Activated gamma-delta T cell treated with anti-CD3 and anti-CD28 coated beads, Interleukin-2, amount 50 U/mL, for 16 hours (primary cell): ENCODE measurements at regions not wholly inside any gene's neighbourhood (a gene's known extent, or its start where the extent isn't known, plus 50 kb on each side); places are given as distances from the start of the nearest gene placed in this dataset.

Source experiments
- DNase-seq: peaks from one replicate; pipeline ENCODE4 v3.0.0-alpha.2; 2020; ENCODE audit warnings: low read depth

DNA sequence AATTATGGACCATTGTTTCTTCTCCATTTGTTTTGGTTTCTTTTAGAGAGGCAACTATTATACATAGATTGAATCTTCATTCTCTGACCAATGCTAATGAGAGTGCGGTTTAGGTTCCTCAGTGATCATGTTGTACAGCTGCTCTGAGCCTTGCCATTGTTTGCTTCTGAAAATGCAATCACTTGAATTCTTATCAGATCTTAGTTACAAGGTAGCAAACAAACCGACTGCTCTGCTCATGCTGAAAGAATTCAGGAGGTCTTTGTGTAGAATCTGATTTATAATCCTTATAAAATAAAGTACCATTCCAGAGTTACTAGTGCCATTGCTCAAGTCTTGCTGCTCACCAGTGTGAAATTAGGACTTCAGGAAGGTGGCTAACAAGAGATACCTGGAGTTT, 569.1 kb upstream of the ID4 start:
- no peak for DNase-seq

GRCh38 chr6:19268718-19269117, 568.5 kb upstream of the ID4 start:
- no peak for DNase-seq

- no peak for DNase-seq
Observed at GRCh38 chr6:19269341-19269898, 567.8 kb upstream of the ID4 start.

DNA sequence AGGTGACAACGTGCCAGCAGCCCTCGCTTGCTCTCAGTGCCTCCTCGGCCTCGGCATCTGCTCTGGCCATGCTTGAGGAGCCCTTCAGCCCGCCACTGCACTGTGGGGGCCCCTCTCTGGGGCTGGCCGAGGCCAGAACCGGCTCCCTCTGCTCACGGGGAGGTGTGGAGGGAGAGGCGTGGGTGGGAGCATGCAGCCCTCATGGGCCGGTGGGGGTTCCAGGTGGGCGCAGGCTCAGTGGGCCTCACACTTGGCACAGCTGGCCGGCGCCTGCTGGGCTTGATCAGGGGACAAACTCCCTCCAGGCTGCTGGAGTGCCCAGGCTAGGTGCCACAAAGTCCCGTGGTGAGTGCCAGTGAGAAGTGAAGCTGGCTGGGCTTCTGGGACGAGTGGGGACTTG, 566.6 kb upstream of the ID4 start:
- DNase-seq, result no peak

- DNase-seq, result no peak
Observed at GRCh38 chr6:19279273-19279684, 557.9 kb upstream of the ID4 start.

- no peak for DNase-seq
Observed at GRCh38 chr6:19287928-19288327, 549.2 kb upstream of the ID4 start.

DNA sequence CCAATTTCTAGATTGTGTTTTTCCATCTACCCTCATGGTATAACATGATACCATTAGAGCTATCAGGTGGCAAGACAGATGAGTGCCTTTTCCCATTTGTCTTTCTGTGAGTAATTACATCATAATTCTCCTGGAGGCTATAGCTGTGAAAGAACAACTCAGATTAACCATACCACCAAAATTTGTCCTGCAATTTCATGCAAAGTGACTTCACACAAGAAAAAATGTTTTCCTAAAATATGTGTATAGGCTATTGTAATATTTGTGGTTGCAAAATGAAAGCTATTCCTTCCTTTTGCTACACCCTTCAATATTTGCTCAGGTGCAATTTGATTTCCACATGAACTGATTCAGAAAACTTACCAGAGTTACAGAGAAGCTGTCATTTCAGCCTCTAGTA, 547.7 kb upstream of the ID4 start:
- DNase-seq, result no peak

DNA sequence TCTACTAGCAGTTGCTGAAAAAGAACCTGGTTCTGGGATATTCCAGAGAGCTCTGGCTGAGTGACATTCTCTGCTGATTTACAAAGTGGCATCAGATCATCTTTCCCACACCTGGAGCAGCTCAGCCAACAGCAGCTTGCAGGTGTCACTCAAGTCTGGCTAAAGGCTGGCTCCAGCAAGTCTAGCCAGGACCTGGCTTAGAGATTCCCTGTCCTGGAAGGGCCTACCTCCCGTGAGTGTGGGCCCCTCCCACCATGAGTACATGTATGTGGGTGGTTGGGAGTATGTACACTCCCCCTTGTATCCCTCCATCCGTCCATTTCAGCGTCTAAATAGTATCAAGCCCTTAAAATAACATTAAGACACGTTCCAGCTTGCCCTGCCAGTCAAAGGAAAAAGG, 539.3 kb upstream of the ID4 start:
- no peak for DNase-seq

DNA sequence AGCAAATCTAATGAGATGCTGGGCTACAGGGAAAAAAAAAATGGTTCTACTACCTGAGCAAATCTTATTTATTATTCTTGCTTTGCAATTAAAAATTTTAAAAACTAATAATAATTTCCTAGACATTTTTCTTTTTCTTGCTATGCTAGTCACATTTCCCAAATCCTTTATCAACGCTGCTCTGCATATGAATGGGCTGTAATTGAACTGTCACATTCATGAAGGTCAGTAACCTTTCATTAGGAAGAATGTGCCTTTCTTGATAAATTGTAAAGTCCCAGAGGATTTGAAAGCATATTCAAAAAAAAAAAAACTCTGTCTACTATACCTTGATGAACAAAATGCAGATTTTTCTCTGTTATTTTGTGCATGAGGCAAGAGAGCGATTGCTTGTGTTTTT, 538.7 kb upstream of the ID4 start:
- no peak for DNase-seq

DNA sequence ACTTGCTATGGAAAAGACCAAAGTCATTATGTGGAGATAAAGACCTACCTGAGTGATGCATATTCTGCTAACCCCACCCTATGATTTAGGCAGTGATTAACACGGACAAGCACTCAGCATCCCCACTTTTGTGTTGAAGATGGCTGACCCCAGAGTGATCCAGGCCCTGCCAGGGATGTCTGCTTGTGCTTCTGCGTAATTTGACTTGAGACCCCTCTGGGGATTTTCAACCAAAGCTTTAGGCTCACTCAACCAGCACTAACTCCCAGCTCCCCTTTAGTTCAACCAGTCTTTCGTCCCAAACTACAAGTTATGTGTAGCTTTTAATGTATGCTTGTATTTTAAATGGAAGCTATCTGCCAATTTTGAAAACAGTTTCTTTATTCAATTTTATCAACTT, 538.0 kb upstream of the ID4 start:
- DNase-seq, result no peak

DNA sequence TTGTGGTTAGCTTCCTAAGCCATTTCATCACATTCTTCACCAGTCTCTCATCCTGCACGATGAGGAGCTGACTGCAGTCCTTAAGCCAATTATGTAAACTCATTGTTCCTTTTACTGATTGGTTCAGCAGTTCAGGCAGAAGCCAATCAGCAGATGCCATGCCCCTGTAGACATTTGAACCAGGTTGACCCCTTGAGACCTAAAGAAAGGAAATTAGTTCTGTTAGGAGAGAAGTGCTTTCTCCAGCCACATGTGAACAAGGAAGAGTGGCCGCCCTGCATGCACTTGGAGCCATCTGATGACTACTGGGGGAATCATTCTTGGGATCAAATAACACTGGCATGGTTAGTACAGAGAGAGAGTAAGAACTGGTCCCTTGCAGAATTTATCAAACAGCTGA, 535.2 kb upstream of the ID4 start:
- no peak for DNase-seq

DNA sequence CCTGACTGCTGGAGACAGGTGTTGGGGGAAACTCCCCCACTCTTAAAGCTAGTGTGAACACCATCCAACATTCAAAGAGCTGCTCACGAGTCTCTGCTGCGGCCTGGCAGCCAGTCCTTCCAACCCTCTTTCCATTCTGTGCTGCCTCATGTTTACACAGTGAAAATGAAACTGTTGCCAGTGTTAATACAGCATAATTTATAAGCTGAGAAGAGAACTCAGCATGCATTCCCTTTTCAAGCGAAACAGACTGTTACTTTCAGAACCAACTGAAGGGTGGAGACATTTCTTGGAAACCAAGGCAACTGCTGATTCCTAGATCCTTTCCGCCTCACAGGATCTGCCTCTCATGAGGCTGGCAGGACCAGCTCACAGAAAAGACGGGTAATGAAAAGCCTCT, 533.8 kb upstream of the ID4 start:
- no peak for DNase-seq

DNA sequence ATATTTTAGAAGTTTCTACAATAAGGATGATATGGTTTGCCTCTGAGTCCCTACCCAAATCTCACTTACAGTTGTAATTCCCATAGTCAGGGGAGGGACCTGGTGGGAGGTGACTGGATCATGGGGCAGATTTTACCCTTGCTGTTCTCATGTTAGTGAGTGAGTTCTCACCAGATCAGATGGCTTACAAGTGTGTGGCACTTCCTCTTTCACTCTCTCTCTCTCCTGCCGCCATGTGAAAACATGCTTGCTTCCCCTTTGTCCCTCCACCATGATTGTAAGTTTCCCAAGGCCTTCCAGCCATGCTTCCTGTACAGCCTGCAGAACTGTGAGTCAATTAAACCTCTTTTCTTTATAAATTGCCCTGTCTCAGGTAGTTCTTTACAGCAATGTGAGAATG, 527.5 kb upstream of the ID4 start:
- no peak for DNase-seq

- DNase-seq, result no peak
Observed at GRCh38 chr6:19311786-19312185, 525.4 kb upstream of the ID4 start.

- no peak for DNase-seq
Observed at GRCh38 chr6:19312241-19312978, 524.8 kb upstream of the ID4 start.

- DNase-seq, result no peak
Observed at GRCh38 chr6:19317431-19317986, 519.7 kb upstream of the ID4 start.

DNA sequence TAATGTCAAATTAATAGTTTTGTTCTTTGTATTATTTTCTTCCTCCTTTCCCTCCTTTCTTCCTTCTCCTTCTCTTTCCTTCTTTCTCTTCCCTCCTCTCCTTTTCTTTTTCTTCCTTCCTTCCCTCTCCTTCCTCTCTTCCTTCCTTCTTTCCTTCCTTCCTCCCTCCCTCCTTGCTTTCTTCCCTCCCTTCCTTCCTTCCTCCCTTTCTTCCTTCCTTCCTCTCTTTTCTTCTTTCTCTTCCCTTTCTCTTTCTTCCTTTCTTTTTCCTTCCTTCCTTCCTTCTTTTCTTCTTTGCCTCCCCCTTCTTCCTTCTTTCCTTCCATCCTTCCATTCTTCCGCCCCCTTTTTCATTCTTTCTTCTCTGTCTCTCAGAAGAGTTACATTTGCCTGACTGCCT, 518.2 kb upstream of the ID4 start:
- no peak for DNase-seq

- no peak for DNase-seq
Observed at GRCh38 chr6:19320111-19320581, 517.0 kb upstream of the ID4 start.

DNA sequence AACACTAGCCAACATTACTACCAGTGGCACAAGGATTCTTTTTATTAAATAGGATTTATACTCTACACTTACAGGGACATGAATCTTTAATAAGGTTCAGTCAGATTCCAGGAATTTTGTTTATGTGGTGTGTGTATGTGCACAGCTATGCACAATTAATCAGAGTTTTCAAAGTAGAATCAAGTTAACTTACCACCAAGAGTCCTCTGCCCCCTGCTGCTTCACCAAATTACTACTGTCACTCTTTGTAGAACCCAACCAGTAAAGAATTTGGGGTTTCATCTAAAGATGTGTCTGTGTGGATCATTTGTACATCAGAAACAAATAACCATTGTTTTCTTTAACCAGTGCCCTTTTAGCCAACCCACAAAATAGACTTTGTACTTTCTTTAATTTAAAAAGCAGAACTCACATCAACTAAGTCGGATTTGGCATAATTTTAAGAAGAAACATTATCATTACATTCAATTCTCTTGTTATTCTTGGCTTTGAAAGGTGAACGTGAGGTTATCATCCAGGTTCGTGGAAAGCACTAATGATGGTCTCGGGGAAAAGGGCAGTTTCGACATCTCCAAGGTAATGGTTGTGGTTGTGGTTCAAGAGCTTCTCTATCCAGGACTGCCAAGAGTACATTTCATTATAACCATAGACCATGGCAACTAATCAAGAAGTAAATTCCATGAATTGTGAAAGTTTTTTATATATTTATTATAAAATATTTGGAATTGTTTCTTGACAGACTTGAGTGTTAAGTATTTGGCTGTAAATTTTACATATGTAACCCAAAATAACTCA, 514.3 kb upstream of the ID4 start:
- no peak for DNase-seq

- no peak for DNase-seq
Observed at GRCh38 chr6:19324376-19324775, 512.8 kb upstream of the ID4 start.

- no peak for DNase-seq
Observed at GRCh38 chr6:19325335-19325789, 511.8 kb upstream of the ID4 start.

DNA sequence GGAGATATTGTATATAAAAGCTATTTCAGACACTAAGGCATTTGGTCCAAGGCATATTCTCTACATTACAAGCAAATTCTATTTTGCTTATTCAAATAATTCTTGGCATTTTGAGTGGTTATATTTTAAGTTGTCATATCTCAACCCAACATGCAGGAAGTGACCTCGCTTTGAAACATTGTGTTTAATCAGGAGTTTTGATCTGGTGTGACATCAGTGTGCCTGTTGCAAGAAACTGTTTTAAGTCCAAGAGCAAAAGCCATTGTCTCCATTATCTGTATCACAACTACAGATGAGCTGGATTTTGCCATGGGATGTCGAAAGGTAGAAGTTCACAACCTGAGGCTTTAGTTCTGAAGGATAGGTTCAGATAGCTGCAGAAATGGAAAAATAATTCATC, 509.9 kb upstream of the ID4 start:
- DNase-seq, result no peak

DNA sequence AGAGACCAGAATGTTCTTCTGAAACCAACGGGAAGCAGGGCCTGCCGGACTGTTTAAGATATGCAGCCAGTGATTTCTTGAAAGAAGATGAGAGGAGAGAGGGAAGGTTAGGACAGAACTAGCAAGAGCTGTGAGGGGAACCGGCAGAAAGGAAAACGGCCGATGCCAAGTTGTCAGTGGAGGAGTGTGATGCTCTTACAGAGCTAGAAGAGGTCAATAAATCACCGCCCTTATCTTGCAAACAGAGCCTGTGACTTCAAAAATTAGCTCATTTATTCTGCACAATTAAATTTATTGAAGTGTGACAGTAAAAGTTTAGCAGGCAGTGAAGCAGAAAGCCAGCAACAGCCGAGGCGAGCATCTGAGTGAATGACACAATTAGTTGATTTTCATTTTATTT, 509.5 kb upstream of the ID4 start:
- DNase-seq, result no peak
